ENCODE measurements at regions not wholly inside any gene's neighbourhood (a gene's known extent, or its start where the extent isn't known, plus 50 kb on each side); places are given as distances from the start of the nearest gene placed in this dataset.
"Not testable (repeated sequence)": the region's sequence is repeated elsewhere in the genome, so short reads cannot be mapped to it uniquely, and the experiment has no call there.

DNA sequence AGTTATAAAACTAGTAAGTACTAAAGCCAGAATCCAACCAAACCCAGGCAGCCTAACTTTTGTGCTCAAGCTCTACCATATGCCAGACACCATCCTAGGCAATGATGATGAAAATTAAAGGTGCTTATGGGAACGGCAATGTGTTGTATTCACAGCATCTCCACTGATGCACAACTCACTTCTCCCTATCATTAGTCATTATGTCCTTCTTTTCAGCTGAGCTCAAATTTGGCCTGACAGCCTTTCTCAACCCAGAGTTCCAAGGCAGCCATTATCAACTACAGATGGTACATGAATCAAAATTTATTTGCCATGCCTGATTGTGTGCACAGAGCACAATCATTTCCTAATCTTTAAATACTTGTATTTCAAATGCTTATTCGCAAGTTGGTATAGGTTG lies 121.6 kb upstream of the TNPO1 start:
- intact Hi-C loops (cut with DNase I), result no loop called here
- DNase-seq (ENCODE audit: low spot score), result no peak

GRCh38 chr5:72693546-72694205 lies 122.8 kb upstream of the TNPO1 start:
- intact Hi-C loops (cut with DNase I), result no loop called here
- no peak for DNase-seq (ENCODE audit: low spot score)

- DNase-seq (ENCODE audit: low spot score), result no peak
- intact Hi-C loops (cut with DNase I), result no loop called here
Measured at GRCh38 chr5:72692651-72693442, 123.6 kb upstream of the TNPO1 start.

- intact Hi-C loops (cut with DNase I), result no loop called here
- no peak for DNase-seq (ENCODE audit: low spot score)
Measured at GRCh38 chr5:72692231-72692637, 124.2 kb upstream of the TNPO1 start.

DNA sequence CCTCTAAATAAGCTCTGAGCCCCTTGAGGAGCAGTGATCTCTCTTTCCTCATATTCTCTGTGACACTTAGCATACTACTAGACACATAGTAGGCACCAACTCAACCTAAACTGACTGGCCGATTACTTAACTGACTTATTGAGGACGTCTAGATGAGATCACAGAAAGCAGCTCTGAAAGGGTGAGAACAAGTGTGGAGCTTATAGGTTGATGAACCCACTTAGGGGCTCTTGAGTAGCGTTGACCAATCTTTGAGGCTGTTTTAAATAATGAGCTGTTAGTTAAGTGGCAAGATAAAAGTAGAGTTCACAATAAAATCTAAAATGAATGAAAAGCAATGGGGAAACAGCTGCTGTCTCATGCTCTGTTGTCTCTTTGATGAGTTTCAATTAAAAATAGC lies 124.7 kb upstream of the TNPO1 start:
- DNase-seq (ENCODE audit: low spot score), result no peak
- intact Hi-C loops (cut with DNase I), result no loop called here

- intact Hi-C loops (cut with DNase I), result no loop called here
- DNase-seq (ENCODE audit: low spot score), result no peak
Measured at GRCh38 chr5:72688916-72689315, 127.5 kb upstream of the TNPO1 start.

GRCh38 chr5:72687288-72687687 lies 129.2 kb upstream of the TNPO1 start:
- no peak for DNase-seq (ENCODE audit: low spot score)
- intact Hi-C loops (cut with DNase I), result no loop called here

- no peak for DNase-seq (ENCODE audit: low spot score)
- intact Hi-C loops (cut with DNase I), result no loop called here
Measured at GRCh38 chr5:72682561-72682960, 133.9 kb upstream of the TNPO1 start.

GRCh38 chr5:72681781-72682180 lies 134.7 kb upstream of the TNPO1 start:
- DNase-seq (ENCODE audit: low spot score), result no peak
- intact Hi-C loops (cut with DNase I), result no loop called here

- no peak for DNase-seq (ENCODE audit: low spot score)
- intact Hi-C loops (cut with DNase I), result no loop called here
Measured at GRCh38 chr5:72677447-72677846, 139.0 kb upstream of the TNPO1 start.

DNA sequence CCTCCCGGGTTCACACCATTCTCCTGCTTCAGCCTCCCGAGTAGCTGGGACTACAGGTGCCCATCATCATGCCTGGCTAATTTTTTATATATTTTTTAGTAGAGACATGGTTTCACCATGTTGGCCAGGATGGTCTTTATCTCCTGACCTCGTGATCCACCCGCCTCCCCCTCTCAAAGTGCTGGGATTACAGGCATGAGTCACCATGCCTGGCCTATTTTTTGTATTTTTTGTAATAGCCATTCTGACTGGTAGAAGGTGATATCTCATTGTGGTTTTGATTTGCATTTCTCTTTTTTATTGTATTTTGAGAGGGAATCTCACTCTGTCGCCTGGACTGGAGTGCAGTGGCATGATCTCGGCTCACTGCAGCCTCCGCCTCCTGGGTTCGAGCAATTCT lies 139.6 kb upstream of the TNPO1 start:
- DNase-seq (ENCODE audit: low spot score); intact Hi-C loops (cut with DNase I): not testable (repeated sequence)

DNA sequence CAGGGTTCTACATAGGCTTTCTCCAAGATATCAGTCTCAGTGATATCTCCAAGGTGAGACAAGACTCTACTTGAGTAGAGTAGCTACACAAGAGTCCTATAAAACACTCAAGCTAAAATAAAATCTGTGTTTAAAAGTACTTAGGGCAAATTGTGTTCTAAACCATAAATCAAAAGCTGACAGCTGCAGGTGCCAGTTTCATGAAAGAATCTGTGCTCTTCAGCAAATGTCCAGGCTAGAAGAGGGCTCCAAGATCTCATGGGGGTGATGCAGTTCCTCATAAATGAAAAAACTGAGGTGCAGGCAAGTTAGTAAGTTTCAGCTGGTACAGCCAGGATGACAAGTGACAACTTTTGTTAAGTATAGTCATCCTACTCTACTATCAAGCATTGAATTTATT lies 142.8 kb upstream of the TNPO1 start:
- intact Hi-C loops (cut with DNase I), result no loop called here
- no peak for DNase-seq (ENCODE audit: low spot score)

DNA sequence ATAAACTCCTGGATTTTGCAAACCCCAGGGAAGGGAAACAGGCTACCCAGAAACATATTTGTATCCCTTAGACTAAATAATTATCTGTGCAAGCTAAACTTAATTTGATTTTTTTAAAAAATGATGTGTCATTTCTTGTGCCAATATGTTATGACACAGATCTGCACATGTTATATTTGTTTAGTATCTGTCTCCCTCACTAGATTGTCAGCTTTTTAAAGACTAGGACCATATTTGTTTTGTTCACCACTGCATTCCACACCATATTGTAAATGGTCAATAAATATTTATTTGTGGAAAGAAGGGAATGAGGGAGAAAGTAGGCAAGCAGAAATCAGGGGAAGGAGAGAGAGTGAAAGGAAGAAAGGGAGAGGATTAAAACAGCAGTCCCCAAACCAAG lies 143.3 kb upstream of the TNPO1 start:
- intact Hi-C loops (cut with DNase I), result no loop called here
- DNase-seq (ENCODE audit: low spot score), result no peak

- no peak for DNase-seq (ENCODE audit: low spot score)
- intact Hi-C loops (cut with DNase I), result no loop called here
Measured at GRCh38 chr5:72667708-72668107, 148.8 kb upstream of the TNPO1 start.

DNA sequence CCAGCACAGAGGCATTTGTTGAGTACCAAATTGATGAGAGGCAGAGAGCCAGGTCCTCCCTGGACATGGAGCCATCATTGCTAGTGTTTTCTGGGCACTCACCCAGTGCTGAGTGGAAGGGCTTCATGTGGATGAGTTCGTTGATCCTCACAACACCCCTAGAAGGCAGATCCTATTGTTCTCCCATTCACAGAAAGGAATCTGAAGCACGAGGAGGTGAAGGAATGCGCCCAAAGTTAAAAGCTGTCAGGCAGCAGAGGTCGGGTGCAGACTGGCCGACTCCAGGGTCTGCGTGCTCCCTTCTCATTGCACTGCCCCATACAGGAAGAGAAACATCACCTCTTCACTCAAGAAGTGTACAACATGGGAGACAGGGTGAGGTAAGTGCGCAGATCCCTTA lies 153.5 kb upstream of the TNPO1 start:
- intact Hi-C loops (cut with DNase I), result no loop called here

GRCh38 chr5:72662305-72662704 lies 154.2 kb upstream of the TNPO1 start:
- DNase-seq (ENCODE audit: low spot score), result no peak
- intact Hi-C loops (cut with DNase I), result no loop called here

More for the DNA sequence above, 153.5 kb upstream of the TNPO1 start:
- DNase-seq (ENCODE audit: low spot score), result no peak

DNA sequence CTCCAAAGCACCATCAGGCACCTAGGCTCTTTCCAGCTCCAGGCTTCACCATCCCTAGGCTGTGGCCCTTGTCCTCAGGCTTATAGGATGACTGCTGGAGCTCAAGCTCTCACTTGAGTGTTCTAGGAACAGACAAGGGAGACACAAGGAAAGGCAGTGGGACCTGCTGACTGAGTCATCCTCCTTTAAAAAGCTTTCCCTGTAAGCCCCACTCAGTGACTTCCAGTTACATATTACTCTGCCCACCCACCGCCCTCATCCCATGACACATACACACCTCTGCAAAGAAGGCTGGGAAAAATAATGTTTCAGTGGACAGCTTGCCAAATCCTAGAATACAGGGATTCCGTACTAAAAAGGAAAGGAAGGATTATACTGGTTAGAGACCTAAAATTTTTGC lies 154.2 kb upstream of the ZNF366 start:
- intact Hi-C loops (cut with DNase I), result no loop called here
- DNase-seq (ENCODE audit: low spot score), result no peak

DNA sequence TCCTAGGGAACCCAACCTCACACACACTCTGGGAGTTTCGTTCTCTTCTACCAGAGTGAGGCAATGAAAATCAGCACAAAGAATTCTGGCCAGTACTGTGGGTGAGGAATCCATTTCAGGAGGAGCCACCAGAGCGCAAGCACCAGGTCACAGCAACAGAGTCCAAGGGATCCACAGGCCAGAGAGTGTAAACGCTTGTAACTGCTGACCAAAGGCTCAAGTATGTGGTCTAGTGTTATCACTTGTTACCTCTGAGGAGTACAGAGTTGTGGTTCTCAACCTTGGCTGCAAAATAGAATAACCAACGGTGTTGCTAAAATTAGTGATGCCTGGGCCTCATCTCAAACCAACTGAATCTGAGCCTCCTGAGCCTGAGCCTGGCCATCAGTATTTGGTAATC lies 152.5 kb upstream of the ZNF366 start:
- intact Hi-C loops (cut with DNase I), result no loop called here

DNA sequence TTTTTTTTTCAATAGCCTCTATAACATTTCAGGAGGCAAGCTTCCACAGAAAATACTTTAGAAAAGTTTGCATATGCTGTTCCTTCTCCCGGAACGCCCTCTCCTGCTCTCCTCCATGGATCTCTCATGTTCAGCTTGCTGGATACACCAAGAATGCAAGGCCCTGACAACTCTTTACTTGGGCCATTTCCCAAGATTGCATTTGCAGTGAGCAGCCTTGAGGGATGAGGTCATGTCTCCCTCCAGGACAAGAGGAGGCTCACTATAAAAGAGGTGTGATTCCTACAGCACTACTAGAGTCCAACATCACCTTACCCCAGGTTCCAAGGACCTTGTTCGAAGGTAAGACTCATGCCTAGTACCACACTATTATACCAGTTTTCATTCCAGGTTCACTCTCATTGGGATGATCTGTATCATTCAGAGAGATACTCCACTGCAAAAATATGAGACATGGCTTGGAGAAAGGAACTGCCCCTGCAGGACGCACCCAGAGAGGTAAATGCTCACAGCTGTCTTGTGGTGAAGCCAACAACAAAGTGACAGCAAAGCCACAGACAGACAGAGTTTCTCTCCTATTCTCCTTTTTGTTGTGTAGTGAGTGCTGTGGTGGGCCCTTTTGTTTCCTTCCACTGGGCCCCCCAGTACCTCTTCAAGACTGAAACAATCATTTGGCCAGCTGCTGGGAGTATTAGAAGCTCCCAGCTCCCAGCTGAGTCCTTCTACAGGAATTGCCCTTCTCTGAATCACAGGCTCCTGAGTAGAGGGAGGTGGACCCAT lies 151.7 kb upstream of the ZNF366 start:
- DNase-seq (ENCODE audit: low spot score), result no peak
- intact Hi-C loops (cut with DNase I), result no loop called here

More for the DNA sequence above, 152.5 kb upstream of the ZNF366 start:
- no peak for DNase-seq (ENCODE audit: low spot score)

DNA sequence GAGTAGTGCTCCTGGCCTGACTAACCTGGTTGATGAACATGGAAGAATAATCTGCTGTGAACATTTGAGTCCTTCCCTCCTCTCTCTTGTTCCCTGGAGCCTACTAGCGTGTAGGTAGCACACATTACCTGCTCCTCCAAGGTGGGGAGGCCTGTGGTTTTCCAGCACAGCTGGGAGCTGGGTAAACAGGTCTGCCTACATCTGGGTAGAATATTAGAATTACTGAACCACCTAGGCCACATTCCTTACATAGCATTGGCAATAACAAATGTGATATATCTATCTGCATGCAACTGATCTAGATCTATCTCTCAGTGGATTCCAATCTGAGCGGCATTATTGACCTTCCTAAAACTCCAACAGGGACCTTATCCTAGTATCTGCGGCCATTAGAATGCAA lies 151.0 kb upstream of the ZNF366 start:
- intact Hi-C loops (cut with DNase I), result no loop called here
- no peak for DNase-seq (ENCODE audit: low spot score)
